ENCODE measurements at regions not wholly inside any gene's neighbourhood (a gene's known extent, or its start where the extent isn't known, plus 50 kb on each side); places are given as distances from the start of the nearest gene placed in this dataset.

DNA sequence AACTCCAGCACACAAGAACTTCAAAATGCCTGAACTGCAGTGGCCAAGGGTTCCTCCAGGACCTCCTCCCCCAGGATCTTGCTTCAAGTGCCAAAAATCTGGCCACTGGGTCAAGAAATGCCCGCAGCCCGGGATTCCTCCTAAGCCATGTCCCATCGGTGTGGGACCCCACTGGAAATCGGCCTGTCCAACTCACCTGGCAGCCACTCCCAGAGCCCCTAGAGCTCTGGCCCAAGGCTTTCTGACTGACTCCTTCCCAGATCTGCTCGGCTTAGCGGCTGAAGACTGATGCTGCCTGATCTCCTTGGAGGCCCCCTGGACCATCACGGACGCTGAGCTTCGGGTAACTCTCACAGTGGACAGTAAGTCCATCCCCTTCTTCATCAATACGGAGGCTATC is 306.4 kb downstream of the RBM43 start:
- DNase-seq: no peak

GRCh38 chr2:150946831-150947230 is 314.8 kb downstream of the RBM43 start:
- DNase-seq: no peak

GRCh38 chr2:150944315-150944714 is 317.3 kb downstream of the RBM43 start:
- no peak for DNase-seq

GRCh38 chr2:150939087-150939486 is 322.6 kb downstream of the RBM43 start:
- peak; percentile 47 for DNase-seq

DNA sequence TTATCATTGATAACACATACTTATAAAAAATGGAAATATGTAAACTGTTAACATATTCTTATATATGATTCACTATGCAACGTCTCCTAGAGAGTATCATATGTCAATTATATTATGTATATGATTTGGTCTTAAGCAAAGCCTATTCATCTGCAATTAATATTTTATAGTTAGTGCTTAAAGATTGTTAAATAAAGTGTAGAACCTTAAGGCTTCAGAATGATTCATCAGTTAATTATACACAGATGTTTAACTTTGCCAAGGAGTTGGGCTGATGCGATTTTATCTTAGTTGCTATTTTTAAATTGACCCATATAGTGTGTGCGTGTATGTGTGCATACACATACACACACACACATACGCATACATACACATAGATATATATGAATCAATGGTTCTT is 323.1 kb downstream of the RBM43 start:
- no peak for DNase-seq

GRCh38 chr2:150937030-150937429 is 324.6 kb downstream of the RBM43 start:
- no peak for DNase-seq

GRCh38 chr2:150931451-150931850 is 330.2 kb downstream of the RBM43 start:
- DNase-seq: no peak

DNA sequence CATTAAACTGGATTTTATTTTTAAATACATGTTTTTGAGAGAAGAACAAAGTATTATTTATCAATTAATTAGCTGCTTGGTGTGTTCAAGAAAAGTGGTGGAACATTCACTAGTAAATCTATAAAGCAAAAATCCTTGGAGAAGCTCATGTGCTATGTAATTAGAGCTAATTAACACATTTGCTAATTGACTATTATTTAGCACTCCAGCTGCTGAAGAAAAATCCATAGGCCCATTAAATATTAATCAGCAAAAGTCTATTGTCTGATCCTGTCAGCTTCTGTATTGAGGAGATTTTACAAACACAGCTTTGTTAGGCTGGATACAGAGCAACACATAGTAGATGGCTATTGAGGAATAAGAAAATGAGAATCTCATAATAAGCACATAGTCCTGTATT is 336.1 kb downstream of the RBM43 start:
- DNase-seq: no peak

- DNase-seq: no peak
Observed at GRCh38 chr2:150924878-150925277, 336.8 kb downstream of the RBM43 start.

DNA sequence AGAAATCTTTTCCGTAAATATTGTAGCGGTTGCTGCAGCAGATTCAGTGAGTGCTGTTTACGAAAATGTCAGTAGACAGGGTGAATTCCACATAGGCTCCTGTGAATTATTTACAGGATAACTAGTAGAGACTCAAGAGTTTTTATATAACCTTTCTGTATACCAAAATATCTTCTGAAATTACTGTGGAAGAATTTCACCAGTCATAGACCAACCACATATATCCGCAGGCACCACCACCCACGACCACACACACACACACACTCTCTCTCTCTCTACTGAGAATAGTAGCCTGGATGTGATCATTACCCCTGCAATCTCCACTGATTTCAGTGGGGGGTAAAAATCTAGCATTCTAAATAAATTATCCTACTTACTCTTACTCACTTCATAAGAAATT is 341.8 kb downstream of the RBM43 start:
- DNase-seq: no peak

- DNase-seq: no peak
Observed at GRCh38 chr2:150917961-150918713, 343.5 kb downstream of the RBM43 start.

DNA sequence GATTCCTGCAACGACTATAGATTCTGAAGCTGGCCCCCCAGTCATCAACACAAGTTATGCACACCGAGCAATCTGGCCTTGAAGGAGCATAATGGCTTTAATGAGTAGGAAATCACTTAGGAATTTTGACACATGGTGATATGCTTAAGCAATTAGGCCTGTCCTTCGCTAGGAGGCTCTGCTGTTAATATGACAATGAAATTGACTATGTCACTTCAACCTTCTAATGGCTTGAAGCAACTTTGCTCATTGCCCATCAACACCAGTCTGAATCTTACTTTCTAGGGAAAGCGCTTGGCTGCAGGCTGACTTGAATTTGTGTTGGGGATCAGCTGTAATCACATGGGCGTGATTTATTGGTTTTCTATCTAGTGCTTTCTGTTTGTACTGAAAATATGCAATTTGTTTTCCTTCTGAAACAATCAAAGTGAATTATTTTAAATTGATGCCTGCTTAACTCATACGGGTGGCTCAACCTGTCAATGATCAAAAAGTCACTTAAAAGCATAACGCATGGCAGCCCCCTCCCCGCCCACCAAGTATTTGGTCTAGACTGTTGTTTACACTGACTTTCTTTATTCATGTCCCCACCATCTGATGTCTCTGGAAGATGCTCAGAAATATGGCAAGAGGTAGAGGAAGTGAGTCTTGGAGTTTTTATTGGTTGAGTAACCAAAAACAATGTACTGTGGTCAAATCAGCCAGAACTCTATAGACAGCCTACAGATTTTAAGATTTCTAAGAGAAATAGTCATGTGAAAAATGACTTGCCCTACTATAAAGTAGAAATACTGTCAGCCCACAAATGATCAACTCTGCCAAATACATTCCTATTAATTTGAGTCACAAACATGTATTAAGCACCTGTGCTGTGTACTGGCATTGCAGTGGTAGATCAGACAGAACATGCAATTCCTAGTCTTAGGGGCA is 344.9 kb downstream of the RBM43 start:
- no peak for DNase-seq

- DNase-seq: no peak
Observed at GRCh38 chr2:150911766-150912280, 349.8 kb downstream of the RBM43 start.

- DNase-seq: no peak
Observed at GRCh38 chr2:150909613-150910012, 352.1 kb downstream of the RBM43 start.

GRCh38 chr2:150909090-150909489 is 352.6 kb downstream of the RBM43 start:
- no peak for DNase-seq

- no peak for DNase-seq
Observed at GRCh38 chr2:150907466-150907865, 354.2 kb downstream of the RBM43 start.

DNA sequence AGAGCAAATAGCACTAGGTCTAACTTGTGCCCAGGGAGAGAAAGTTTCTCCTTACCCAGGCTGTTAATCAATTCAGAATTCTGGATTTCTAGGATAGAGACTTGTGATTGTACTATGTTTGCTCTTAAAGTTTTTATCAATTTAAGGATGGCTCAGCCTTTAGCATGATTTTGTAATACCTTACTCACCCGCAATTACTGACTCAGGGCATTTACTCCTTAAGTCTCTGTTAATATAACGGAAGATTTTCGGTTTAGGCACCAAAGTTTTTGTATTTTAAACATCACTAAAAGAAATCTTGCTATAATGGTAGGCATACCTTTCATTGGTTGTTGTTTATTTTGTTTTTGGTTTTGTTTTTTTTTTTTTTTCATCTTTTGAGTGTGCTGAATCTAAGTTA is 358.2 kb downstream of the RBM43 start:
- no peak for DNase-seq

DNA sequence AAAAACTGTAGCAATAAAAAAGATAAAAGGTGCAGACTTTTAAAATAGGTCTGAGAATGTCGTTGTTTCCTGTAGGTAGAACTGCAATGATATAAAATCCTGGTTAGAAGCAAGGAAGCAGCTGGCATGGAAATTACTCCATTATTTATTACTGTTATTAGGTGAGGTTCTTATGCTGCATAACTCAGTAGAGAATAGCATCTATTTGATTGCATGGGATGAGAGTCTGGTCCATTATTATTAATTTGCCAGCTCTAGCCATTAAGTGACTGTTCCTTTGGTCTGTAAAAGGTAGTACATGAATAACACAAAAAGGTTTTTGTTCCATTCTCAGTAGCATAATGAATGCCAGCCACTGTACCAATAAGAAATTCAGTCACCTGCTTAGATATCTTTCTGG is 358.6 kb downstream of the RBM43 start:
- no peak for DNase-seq

DNA sequence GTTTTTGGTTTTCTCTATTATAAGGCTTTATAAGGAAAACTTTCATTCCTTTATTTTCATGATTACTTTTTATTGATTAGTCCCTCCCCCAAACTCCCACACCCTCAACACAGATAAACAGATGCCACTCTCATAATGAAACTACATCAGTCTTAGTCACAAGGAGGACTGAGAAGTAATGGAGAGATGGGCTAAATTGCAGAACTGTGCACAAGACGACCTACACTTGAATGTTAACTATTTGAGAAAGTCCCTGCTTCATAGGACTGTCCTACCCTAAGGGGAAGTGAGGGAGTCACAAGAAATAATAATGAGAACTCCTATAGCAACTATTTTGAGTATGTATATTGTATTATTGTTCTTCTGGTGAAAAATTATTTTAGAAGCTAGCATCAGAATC is 360.8 kb downstream of the RBM43 start:
- DNase-seq: no peak

- DNase-seq: no peak
Observed at GRCh38 chr2:150895968-150896367, 365.7 kb downstream of the RBM43 start.

DNA sequence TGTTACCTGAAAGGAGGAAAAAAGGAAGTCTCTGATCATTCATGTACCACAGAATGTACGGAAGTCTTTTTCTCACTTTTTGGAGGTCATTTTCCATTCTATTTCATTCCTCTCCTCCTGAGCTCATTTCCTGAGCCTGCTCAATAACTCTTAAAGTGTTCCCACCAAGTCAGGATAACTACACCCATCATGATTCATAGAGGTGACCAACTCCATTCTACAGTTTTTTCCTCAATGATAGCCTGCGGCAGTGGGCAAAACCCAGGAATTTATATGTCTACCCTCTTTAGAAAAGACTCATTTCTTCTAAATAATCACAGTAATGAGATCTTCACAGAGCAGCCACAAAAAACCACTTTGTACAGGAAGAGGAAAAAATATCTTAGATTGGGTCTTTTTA is 372.5 kb downstream of the RBM43 start:
- no peak for DNase-seq

GRCh38 chr2:150888337-150888736 is 373.3 kb downstream of the RBM43 start:
- DNase-seq: no peak

DNA sequence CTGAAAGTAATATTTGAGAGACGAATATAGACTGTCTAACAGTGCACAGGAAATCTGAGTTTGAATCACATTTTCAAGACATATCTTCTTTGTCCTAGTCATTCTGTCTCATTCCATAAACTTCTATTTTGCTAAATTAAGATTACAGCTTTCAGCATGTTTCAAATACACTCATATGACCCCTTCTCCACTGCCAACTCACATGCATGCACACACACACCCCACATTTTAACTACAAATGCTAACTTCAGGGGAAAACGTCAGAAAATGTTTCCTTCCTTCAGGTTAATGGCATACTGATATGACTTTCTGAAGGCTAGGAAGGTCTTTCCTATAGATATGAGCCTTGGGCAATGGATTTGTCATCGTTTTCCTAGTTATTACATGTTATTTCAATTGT is 373.7 kb downstream of the RBM43 start:
- DNase-seq: no peak

- DNase-seq: no peak
Observed at GRCh38 chr2:150885774-150886386, 375.8 kb downstream of the RBM43 start.

Measured in NCI-H345 (cell line).